ENCODE measurements at regions not wholly inside any gene's neighbourhood (a gene's known extent, or its start where the extent isn't known, plus 50 kb on each side); places are given as distances from the start of the nearest gene placed in this dataset.

DNA sequence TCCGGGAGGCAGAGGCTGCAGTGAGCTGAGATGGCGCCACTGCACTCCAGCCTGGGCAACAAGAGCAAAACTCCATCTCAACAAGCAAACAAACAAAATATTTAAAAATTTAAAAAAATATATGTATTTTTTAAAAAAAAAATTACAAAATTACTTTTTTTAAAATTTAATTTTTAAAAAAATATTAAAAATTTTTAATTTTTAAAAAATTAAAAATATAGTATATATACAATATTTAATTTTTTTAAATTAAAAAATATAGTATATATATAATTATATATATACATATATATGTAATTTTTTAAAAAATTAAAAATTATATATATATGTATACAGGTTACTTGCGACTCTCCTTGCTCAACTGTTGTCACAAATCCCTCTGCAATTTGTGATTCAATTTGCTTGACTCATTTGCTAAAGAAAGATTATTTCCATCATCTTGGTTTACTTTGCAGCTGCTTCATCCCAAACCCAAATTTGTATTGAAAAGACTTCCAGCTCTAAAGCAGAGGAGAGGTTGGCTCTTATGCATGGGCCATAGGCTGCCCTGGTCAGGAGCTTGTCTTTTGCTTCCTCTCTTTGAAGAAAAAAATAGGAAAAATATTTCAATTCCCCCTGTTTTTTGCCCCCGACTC is 247.4 kb upstream of the IRX3 start:
- no peak for DNase-seq (ENCODE audit: low read depth)
- TF ChIP-seq, protein P1, sequence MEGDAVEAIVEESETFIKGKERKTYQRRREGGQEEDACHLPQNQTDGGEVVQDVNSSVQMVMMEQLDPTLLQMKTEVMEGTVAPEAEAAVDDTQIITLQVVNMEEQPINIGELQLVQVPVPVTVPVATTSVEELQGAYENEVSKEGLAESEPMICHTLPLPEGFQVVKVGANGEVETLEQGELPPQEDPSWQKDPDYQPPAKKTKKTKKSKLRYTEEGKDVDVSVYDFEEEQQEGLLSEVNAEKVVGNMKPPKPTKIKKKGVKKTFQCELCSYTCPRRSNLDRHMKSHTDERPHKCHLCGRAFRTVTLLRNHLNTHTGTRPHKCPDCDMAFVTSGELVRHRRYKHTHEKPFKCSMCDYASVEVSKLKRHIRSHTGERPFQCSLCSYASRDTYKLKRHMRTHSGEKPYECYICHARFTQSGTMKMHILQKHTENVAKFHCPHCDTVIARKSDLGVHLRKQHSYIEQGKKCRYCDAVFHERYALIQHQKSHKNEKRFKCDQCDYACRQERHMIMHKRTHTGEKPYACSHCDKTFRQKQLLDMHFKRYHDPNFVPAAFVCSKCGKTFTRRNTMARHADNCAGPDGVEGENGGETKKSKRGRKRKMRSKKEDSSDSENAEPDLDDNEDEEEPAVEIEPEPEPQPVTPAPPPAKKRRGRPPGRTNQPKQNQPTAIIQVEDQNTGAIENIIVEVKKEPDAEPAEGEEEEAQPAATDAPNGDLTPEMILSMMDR (IDR thresholded peaks at IDR 0.05; ENCODE audit: low read depth, low read length, missing control alignments), result no peak
- no peak overlapping the region for H3K4me3 ChIP-seq (ENCODE audit: low read depth, low read length)

DNA sequence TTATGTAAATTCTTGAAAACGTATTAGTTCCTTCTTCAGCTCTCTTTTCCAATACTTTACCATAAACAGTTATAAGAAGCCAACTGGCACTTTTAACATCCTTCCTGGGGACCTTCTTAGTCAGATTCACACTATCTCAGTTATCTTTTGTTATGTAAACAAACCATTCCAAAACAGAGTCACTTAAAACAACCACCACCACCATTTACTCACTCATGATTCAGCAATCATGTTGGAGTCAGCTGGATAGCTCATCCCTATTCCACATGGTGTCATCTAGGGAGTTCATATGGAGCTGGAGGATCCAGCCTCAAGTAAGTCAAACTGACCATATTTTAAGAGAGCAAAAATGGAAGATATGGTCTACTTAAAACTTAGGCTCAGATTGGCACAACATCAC is 240.3 kb upstream of the IRX3 start:
- TF ChIP-seq, protein P1 (IDR thresholded peaks at IDR 0.05; ENCODE audit: low read depth, low read length, missing control alignments), result no peak
- no peak for DNase-seq (ENCODE audit: low read depth)

DNA sequence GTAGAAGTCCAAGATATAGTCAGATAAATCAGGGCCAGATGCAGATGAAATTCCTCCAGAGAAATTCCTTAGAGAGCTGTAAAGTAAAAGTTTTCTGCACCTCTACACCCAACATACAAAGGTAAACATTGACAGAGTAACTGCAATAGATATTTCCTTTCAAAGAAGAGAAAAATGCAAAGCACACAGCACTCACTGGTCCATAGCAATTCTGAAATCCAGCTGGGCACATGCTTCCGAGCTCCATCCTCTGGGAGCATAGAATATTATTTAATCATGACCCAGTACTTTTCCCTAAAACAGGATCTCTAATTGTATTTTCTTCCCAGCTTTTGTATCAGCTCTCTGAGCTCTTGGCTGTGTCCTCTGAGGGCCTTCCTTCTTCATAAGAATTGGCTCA is 239.5 kb upstream of the IRX3 start:
- TF ChIP-seq, protein P1 (IDR thresholded peaks at IDR 0.05; ENCODE audit: low read depth, low read length, missing control alignments), result no peak
- no peak overlapping the region for H3K4me3 ChIP-seq (ENCODE audit: low read depth, low read length)
- DNase-seq (ENCODE audit: low read depth), result no peak

More for the DNA sequence above, 240.3 kb upstream of the IRX3 start:
- no peak overlapping the region for H3K4me3 ChIP-seq (ENCODE audit: low read depth, low read length)

DNA sequence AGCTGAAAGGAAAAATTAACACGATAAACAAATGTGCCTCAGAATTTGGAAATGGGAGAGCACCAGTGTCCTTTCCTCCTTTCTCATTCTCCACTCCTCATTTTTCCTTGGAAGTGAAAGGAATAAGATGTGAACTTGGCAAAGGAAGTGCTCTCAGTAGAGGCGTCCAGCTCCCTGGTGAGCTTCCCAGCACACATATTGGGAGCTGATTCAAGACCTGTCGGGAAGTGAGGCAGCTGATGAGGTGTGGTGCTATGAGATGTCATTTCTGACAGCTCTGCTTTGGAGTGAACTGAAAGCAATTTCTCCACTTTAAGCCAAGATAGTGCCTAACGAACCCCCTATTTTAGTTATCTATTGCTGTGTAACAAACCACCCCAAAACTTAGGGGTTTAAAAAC is 238.5 kb upstream of the IRX3 start:
- TF ChIP-seq, protein P1 (IDR thresholded peaks at IDR 0.05; ENCODE audit: low read depth, low read length, missing control alignments), result no peak
- no peak overlapping the region for H3K4me3 ChIP-seq (ENCODE audit: low read depth, low read length)
- DNase-seq (ENCODE audit: low read depth), result no peak

DNA sequence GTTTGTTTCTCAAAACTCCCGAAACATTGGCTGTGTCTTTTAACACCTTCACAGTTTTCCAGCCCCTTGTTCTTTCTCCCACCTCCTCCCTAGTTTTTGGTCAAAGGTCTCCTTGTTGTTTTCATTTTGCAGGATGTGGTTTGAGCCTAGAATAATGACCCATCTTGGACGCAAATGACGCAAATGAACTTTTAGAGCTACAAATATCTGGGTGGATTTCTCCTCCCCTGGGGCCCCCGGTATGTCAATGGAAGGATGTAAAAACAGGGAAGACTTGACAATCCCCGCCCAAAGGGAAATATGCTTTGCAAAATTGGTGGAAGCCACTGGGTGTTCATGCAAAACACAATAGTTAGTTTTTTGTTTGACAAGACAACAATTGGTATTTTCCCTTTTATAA is 236.0 kb upstream of the IRX3 start:
- no peak overlapping the region for H3K4me3 ChIP-seq (ENCODE audit: low read depth, low read length)
- TF ChIP-seq, protein P1 (IDR thresholded peaks at IDR 0.05; ENCODE audit: low read depth, low read length, missing control alignments), result no peak
- DNase-seq (ENCODE audit: low read depth), result no peak

DNA sequence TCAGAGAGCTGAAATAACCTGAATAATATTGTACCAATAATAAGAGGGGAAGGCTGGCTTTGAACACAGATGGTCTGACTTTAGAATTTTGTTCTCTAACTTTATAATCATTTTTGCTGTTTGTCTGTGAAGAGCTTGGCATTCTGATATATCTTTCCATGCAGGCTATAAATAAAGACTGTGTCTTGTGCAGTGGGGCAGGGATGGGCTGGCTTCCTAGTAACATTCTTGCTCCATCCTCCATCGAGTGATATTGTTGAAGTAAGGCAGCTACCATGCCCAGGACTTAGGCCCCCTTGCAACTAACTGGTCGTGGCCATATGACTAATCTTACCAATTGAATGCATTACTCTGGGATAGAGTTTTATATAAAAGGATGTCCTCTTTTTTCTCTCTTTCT is 234.7 kb upstream of the IRX3 start:
- no peak for DNase-seq (ENCODE audit: low read depth)
- TF ChIP-seq, protein P1 (IDR thresholded peaks at IDR 0.05; ENCODE audit: low read depth, low read length, missing control alignments), result no peak
- H3K4me3 ChIP-seq (ENCODE audit: low read depth, low read length), result no peak overlapping the region

DNA sequence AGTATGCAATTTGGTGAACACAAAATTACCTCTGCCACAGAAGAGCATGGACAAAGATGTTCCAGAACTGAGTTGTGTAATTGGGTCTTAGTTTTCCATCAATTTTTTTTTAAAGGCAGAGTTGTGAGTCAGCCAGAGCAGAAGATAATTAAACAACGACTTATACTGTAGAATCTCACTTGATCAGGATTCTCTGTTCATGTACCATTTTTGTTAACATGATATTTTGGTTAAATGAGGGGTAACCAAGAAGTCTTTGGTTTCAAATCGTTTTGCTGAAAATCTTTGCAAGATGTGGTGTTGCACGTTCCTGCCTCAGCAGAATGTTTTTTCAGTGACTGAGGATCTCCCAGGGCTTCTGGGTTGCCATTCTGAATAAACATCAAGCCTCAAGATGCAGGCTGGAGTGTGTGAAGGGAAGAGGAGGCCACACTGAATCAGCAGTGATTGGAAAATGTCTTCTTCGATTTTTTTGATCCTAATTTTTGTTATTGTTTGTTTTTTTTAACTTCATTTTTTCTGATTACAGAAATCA is 232.6 kb upstream of the IRX3 start:
- no peak for DNase-seq (ENCODE audit: low read depth)
- H3K4me3 ChIP-seq (ENCODE audit: low read depth, low read length), result no peak overlapping the region
- TF ChIP-seq, protein P1 (IDR thresholded peaks at IDR 0.05; ENCODE audit: low read depth, low read length, missing control alignments), result no peak

All from GM12864 (cell line).